ENCODE measurements at regions not wholly inside any gene's neighbourhood (a gene's known extent, or its start where the extent isn't known, plus 50 kb on each side); places are given as distances from the start of the nearest gene placed in this dataset.

GRCh38 chr6:62940848-62941247, 270.4 kb upstream of the FKBP1C start:
- DNase-seq (ENCODE audit: extremely low read depth, low read depth) = no peak
- TF ChIP-seq, protein P1, sequence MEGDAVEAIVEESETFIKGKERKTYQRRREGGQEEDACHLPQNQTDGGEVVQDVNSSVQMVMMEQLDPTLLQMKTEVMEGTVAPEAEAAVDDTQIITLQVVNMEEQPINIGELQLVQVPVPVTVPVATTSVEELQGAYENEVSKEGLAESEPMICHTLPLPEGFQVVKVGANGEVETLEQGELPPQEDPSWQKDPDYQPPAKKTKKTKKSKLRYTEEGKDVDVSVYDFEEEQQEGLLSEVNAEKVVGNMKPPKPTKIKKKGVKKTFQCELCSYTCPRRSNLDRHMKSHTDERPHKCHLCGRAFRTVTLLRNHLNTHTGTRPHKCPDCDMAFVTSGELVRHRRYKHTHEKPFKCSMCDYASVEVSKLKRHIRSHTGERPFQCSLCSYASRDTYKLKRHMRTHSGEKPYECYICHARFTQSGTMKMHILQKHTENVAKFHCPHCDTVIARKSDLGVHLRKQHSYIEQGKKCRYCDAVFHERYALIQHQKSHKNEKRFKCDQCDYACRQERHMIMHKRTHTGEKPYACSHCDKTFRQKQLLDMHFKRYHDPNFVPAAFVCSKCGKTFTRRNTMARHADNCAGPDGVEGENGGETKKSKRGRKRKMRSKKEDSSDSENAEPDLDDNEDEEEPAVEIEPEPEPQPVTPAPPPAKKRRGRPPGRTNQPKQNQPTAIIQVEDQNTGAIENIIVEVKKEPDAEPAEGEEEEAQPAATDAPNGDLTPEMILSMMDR (IDR thresholded peaks at IDR 0.05; ENCODE audit: low read depth, low read length) = no peak

DNA sequence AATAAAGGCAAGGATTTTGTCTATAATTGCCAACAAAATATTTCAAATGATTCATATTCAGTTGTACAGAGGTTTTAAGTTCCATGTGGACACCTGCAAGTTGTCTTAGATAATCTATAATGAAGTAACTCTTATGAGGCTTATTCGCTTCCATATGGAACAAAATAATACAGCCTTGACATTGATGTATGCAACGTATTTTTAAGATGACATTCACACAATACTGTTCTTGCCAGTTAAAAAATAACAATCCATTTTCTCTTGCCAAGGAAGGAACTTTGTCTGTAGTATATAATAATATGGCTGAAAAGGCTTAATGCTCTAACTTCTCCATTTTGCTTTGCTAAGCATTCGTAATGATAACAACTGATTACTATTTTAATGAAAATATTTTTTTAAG, 269.3 kb upstream of the FKBP1C start:
- no peak for DNase-seq (ENCODE audit: extremely low read depth, low read depth)
- TF ChIP-seq, protein P1 (IDR thresholded peaks at IDR 0.05; ENCODE audit: low read depth, low read length) = no peak

GRCh38 chr6:62968834-62969233, 242.4 kb upstream of the FKBP1C start:
- no peak for DNase-seq (ENCODE audit: extremely low read depth, low read depth)
- TF ChIP-seq, protein P1 (IDR thresholded peaks at IDR 0.05; ENCODE audit: low read depth, low read length) = no peak

- TF ChIP-seq, protein P1 (IDR thresholded peaks at IDR 0.05; ENCODE audit: low read depth, low read length) = no peak
- no peak for DNase-seq (ENCODE audit: extremely low read depth, low read depth)
Measured at GRCh38 chr6:62971976-62972658, 239.2 kb upstream of the FKBP1C start.

DNA sequence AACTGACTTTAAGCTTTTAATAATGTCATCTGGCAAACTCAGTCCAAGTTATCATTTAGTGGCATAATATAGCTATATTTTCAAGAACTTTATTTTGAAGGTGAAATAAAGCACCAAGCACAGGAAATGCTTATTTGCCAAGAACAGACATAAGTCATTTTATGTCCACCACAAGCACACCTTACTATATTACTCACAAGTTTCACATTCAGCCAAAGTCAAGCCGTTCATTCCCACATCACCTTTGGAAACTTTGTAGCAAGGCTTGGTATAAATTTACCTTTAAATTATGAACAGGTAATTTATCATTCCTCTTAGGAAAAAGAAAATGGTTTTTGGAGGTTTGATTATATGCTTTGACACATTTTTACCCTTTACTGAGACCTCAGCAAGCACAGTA, 236.8 kb upstream of the FKBP1C start:
- no peak for DNase-seq (ENCODE audit: extremely low read depth, low read depth)
- TF ChIP-seq, protein P1 (IDR thresholded peaks at IDR 0.05; ENCODE audit: low read depth, low read length) = no peak

GRCh38 chr6:62976566-62976965, 234.7 kb upstream of the FKBP1C start:
- TF ChIP-seq, protein P1 (IDR thresholded peaks at IDR 0.05; ENCODE audit: low read depth, low read length) = no peak
- DNase-seq (ENCODE audit: extremely low read depth, low read depth) = no peak

- TF ChIP-seq, protein P1 (IDR thresholded peaks at IDR 0.05; ENCODE audit: low read depth, low read length) = no peak
- DNase-seq (ENCODE audit: extremely low read depth, low read depth) = no peak
Measured at GRCh38 chr6:62978920-62979319, 232.3 kb upstream of the FKBP1C start.
